ENCODE measurements at regions not wholly inside any gene's neighbourhood (a gene's known extent, or its start where the extent isn't known, plus 50 kb on each side); places are given as distances from the start of the nearest gene placed in this dataset.

GRCh38 chr4:180333162-180333561, 1910.0 kb upstream of the TENM3 start:
- TF ChIP-seq CTCF (IDR thresholded peaks at IDR 0.05; ENCODE audit: low read length), result no peak
- TF ChIP-seq EZH2 (optimal IDR thresholded peaks at IDR 0.05; ENCODE audit: low read depth, low read length), result no peak

Measured in MM.1S (cell line).